Ovary (tissue), 3 donors: ENCODE measurements at regions not wholly inside any gene's neighbourhood (a gene's known extent, or its start where the extent isn't known, plus 50 kb on each side); places are given as distances from the start of the nearest gene placed in this dataset.

ENCODE experiments used
- EP300 ChIP-seq: sonication (generic); formaldehyde crosslinking; IDR thresholded peaks from one replicate; pipeline ENCODE4 v1.6.1; 2017; ENCODE audit warnings: antibody characterized with exemption
- POLR2A ChIP-seq: fragments of 450-650 bp; IDR thresholded peaks from one replicate; pipeline ENCODE4 v1.6.1; 2017; ENCODE audit warnings: antibody characterized with exemption, mild to moderate bottlenecking, moderate library complexity
- TF ChIP-seq, protein P1 (sequence below), 3 donors: fragments of 450-650 bp in 2 of 3; fragments of 200-600 bp in 1 of 3; IDR thresholded peaks; one replicate each; pipeline versions ENCODE4 v1.5.1 to v1.8.0; 2016 to 2022; ENCODE audit warnings: antibody characterized with exemption in 3 of 3, mild to moderate bottlenecking in 1 of 3
- donor health status: DM: no; HTN: no; CAD: no.

DNA sequence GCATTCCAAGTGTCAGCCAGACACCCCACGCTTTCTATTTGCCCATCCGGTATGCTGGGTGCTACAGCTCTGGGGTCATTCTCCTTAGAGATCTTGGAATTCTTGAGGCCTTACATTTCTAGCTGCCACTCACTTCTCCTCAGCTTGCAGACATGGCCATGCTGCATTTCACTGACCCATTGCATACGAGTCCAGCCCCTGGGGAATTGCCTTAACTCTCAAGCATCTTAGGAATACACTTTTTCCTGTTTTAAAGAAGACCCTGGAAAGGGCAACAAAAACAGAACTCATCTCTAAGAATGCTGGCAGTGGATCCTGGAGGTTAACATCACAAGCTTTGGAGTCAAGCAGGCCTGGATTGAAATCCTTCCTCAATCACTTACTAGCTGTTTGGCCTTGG is 122.0 kb upstream of the LNX1 start:
- TF ChIP-seq, protein P1, sequence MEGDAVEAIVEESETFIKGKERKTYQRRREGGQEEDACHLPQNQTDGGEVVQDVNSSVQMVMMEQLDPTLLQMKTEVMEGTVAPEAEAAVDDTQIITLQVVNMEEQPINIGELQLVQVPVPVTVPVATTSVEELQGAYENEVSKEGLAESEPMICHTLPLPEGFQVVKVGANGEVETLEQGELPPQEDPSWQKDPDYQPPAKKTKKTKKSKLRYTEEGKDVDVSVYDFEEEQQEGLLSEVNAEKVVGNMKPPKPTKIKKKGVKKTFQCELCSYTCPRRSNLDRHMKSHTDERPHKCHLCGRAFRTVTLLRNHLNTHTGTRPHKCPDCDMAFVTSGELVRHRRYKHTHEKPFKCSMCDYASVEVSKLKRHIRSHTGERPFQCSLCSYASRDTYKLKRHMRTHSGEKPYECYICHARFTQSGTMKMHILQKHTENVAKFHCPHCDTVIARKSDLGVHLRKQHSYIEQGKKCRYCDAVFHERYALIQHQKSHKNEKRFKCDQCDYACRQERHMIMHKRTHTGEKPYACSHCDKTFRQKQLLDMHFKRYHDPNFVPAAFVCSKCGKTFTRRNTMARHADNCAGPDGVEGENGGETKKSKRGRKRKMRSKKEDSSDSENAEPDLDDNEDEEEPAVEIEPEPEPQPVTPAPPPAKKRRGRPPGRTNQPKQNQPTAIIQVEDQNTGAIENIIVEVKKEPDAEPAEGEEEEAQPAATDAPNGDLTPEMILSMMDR (IDR thresholded peaks at IDR 0.05) = no peak
- TF ChIP-seq POLR2A (no peak), EP300 (no peak)
